HG02884 (cell line): ENCODE measurements at regions not wholly inside any gene's neighbourhood (a gene's known extent, or its start where the extent isn't known, plus 50 kb on each side); places are given as distances from the start of the nearest gene placed in this dataset.

ENCODE experiments used
- ATAC-seq: cut with Tn5 transposase; IDR thresholded peaks from one replicate; pipeline ENCODE4 v1.9.1; 2021; ENCODE audit warnings: mild to moderate bottlenecking, moderate library complexity; ENCODE audit not compliant: unreplicated experiment

GRCh38 chr3:111471831-111472230, 70.2 kb upstream of the CD96 start:
- ATAC-seq = no peak

DNA sequence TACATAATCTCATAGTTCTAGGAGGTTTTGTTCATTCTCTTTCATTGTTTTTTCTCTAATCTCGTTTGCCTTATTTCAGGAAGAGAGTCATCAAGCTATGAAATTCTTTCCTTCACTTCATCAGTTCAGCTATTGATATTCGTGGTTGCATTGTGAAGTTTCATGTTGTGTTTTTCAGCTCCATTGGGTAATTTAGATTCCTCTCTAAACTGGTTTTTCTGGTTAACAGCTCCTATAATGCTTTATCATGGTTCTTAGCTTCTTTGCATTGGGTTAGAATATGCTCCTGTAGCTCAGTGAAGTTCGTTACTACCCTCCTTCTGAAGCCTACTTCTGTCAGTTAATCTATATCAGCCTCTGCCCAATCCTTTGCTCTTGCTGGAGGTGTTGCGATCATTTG, 69.4 kb upstream of the CD96 start:
- ATAC-seq = no peak

DNA sequence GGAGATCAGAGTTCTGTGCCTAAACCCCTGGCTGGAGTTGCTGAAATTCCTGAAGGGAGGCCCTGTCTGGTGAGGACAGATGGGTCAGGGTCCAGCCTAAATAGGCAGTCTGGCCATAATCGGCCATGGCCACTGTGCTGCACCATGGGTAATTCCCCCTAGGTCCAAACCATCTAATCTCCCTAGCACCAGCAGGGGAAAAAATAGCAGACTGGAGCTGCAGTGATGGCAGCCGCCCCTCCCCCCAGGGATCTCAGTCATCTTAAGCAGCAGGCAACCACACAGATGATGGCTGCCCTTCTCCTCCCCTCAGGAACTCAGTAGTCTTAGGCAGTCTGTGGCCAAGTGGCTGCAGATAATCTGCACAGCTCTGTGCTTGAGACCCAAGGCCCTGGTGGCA, 68.4 kb upstream of the CD96 start:
- ATAC-seq = no peak

DNA sequence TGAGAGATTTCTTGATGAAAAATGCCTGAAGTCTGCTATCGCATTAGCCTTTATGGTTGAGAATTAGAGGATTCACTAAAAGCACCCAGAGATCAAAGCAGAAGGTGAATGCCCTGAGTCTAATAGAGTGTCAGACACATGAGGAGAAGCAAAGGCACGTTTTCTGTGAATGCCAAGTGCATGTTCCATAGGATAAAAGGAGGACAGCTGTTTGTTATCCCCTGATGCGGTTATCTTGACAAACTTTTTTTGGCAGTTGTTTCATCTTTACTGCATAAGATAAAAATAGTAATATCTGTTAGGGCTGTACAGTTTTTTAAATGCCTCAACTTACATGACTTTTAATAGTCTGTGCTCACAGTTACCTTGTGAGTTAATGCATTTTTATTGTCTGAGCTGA, 65.3 kb upstream of the CD96 start:
- no peak for ATAC-seq

- ATAC-seq = no peak
These were observed 61.9 kb upstream of the CD96 start for GRCh38 chr3:111480091-111480490.

DNA sequence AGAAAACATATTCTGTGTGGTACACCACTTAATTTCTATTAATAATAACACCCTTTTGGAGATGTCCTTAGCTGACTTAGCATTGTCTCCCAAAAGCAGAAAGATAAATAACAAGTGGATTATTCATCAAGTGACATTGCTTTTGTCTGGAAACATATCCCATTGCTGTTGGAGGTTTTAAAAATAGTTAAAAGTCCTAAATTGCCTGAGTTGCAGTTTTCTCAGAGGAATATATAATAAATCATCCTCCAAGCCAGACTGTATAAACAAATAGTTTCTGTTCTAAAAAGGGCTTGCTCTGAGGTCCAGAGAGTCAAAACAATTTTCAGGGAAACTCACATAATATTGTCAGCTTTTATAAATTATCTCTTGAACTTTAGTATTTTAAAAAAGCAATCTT, 60.4 kb upstream of the CD96 start:
- ATAC-seq = no peak

DNA sequence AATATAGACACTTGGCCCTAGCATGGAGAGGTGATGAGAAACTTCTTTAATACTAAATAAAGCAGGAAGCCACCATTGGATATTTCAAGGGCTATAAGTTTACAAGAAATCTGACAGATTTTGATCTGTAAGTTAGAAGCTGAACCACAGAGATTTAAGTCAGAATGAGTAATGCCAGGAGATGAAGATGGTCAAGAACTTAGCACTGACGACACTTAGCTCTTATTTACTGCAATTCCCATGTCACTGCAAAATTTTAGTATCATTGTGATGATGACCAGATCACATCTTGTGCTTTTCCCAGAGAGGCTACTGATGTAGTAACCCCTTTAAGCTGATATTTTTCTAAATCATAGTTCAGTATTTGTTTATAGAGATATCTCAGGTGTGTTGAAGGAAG, 59.4 kb upstream of the CD96 start:
- ATAC-seq = no peak

DNA sequence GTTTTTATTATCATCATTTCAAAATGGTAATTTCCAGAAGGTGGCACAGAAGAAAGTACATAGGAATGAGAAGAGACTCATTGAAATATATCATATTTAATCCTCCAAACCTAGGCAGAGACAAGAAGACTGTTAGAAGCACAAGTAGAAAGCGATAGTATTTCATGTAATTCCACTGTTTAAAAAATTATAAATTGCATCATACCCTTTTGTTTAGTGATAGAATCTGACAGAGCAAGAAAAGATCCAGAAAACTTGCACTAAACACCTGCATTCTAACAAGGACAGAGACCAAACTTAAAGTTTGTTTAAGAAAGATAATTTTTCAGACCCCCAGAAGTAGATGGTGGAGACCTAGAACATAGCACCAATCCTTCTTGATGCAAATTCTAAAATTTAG, 56.9 kb upstream of the CD96 start:
- ATAC-seq = no peak
